D341Med (cell line): ENCODE measurements at regions not wholly inside any gene's neighbourhood (a gene's known extent, or its start where the extent isn't known, plus 50 kb on each side); places are given as distances from the start of the nearest gene placed in this dataset.
"Not testable (repeated sequence)": the region's sequence is repeated elsewhere in the genome, so short reads cannot be mapped to it uniquely, and the experiment has no call there.

Experiments
- DNase-seq: peaks from one replicate; pipeline ENCODE4 v3.0.0; 2012; ENCODE audit warnings: low spot score

DNA sequence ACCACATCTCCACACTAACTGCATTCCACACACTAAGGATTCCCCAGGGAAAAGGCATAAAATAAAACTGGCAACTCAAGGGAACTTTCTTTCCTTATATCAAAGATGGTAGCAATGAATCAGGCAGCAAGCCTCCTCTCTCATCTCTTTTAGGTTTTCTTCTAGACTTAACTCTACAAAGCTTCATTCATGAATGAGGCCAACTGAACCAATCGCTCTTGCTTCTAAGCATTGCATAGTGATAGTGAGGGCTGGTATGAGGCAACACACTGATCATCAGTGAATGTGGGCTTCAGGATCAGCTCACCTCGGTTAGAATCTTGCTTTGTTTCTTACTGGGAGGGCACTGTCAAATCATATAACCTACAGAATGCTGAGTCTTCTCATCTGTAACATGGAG is 1090.7 kb upstream of the MIR17HG start:
- DNase-seq: no peak

DNA sequence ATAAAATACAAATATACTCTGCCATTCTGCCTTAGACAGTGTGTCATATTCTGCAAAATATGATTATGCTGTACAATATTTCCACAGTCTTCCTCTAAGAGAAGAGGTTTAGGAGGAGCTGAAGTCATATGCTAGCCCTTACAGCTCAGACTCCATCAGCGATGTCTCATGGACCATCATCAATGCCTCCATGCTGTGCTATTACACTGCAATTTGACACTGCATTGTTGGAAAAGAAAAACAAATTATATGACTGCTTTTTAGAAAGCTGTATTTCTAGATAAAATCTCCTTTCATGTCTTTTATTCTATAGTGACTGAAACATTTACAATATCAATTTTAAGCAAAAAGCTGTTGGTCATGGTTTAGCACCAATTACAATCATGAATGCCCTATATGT is 1089.4 kb upstream of the MIR17HG start:
- no peak for DNase-seq

DNA sequence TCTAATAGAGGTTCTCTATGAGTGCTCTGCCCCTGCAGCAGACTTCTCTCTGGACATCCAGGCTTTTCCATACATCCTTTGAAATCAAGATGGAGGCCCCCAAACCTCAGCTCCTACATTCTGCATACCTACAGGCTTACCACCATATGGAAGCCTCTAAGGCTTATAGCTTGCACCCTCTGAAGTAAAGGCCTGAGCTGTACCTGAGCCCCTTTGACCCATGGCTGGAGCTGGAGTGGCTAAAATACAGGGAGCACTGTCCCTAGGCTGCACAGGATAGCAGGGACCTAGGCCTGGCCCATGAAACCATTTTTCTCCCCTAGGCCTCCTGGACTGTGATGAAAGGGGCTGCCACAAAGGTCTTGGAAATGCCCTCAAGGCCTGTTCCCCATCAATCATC is 1086.1 kb upstream of the MIR17HG start:
- no peak for DNase-seq

DNA sequence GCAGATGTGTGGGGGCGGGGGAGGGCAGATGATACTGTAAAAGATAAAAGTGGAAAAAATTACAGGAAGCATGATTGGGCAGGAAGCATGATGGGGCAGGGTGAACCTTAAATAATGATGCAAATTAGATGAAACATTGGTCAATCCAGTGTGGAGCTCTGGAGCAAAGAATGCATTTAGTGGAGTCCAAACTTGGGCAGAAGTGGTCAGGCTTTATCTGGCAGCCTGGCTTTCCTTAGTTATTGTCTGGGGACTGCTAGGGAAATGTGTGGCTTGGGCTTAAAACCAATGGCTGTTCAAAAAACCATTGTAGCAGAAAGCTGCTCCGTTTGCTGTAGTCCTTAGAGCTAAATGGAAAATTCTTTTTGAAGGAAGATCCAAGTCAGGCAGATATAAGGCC is 1077.3 kb upstream of the MIR17HG start:
- no peak for DNase-seq

DNA sequence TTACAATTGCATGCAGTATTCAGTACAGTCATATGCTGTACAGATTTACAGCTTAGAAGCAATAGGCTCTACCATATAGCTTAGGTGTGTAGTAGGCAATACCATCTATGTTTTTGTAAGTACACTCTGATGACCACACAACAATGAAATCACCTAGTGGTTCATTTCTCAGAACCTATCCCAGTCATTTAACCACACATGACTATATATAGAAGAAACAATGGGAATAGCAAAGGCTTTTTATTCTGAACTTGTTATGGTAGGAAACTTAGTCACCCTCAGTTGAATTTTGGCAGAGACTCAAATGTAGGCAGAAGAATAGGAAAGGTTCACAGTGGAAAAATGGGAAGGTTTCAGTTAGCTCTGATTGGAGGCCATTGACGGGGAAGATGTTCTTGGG is 1075.1 kb upstream of the MIR17HG start:
- DNase-seq: no peak

DNA sequence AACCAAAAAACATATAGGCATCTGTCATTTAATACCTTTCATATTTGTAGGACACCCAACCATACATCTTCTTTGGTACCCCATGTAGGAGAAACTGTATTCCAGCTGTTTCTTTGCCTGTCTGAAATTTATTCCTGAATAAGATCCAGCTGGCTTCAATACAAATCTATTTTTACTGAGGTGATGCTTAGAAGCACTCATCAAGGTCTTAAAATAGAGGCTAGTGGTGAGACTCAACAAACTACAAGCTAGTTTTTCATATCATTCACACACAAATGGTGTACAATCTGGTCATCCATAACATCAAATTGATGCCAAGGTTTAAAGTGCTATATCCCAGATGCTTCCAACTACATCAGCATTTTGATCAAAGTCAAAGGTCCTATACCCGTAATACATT is 1071.3 kb upstream of the MIR17HG start:
- DNase-seq: no peak

DNA sequence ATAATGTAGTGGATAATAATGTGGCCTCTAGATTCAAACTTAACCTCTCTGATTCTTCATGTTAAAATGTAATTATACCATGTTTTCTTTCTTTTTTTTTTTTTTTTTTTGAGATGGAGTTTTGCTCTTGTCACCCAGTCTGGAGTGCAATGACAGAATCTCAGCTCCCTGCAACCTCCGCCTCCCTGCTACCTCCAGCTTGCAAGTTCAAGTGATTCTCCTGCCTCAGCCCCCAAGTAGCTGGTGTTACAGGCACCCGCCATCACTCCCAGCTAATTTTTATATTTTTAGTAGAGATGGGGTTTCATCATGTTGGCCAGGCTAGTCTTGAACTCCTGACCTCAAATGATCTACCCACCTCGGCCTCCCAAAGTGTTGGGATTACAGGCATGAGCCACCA is 1069.3 kb upstream of the MIR17HG start:
- DNase-seq: not testable (repeated sequence)

DNA sequence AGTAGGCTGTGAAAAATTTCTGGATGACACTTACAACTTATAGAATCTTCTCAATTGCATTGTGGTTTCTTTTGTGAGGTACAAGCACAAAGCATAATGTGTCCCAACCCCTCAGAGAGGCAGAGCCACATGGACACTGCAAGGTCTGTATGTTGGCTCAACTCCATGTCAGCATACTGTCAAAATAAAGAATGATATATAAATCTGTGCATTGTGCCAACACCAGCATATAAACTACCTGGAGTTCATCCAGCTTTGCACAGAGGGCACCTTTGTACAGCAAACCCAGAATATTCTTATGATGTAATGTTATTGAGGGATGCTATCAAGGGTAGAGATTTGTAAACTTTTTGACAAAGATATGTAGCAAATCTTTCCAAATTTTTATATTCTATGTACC is 1065.8 kb upstream of the MIR17HG start:
- DNase-seq: no peak

DNA sequence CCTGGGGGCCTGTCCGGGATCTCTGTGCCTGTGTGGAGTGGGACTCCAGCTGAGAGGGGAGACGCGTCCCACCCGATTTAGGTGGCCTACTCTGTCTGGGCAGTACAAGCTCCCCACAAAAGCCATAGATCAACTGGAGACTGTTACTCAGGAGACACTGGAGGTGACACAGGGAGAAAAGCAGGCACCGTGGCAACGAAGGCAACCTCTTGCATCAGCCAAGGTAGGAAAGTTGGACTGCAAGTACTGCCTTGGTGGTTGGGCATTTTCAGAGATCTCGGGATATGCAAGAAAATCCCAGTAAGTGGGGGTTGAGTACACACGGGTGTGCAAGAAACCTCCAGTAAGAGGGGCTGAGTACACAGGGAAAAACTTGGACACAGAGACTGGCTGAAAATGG is 1060.0 kb upstream of the MIR17HG start:
- DNase-seq: no peak

DNA sequence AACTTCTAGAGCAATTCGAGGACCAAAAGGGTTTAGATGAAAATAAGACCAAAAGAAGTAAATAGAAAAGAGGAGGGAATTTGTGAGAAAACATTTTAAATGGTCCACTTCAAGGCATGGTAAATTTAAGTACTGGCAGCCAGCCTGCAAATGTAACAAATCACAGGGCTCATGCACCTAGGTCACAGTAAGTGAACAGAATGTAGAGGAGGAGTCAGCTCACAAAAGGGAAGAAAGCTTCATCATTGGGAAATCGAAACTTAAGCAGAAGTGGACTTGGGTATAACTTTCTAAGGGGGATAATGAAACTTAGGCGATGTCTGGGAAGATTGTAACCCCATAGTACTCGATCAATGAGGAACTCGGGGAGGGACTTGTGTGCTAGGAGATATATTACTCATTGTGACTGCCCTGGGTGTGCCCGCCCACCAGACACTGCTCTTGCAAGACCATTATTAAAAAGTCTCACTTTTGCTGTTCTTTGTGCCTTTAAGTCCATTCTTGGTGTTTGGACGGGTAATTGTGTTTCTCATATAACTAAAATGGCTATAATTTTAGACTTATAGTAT is 1053.6 kb upstream of the MIR17HG start:
- DNase-seq: no peak

DNA sequence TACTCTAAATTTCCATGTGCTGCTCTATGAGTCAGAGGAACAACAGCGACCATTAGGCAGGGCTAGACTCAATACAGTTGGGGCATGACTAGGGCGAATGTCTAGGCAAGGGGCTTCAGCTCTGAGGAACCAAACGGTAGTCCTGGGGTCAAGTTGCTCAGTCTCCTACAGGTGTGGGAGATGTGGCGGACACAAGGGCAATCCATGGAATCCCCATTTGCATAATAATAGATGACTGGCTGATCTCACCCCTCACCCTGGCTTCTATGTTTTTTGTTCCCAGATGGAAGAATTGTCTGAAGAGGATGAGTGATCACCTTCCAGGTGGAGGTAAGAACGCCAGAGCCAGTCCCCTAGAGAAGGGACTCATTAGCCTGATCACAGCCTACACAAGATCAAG is 1048.2 kb upstream of the MIR17HG start:
- DNase-seq: no peak

DNA sequence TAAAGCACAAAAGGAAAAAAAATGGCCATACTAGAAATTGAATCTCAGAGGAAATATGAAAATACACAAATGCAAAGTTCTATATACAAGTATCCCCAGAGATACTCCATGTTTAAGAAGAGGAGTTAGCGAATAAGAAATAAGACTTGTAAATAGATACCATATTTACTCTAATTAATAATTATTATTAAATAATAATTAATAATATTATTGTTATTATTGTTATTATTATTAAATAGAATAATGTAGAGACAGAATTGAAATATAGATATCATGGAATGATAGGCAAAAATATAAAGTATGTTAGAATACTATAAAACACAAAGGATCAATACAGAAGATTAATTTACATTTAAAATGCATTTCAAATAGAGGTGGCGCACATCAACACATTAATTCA is 1047.5 kb upstream of the MIR17HG start:
- no peak for DNase-seq

DNA sequence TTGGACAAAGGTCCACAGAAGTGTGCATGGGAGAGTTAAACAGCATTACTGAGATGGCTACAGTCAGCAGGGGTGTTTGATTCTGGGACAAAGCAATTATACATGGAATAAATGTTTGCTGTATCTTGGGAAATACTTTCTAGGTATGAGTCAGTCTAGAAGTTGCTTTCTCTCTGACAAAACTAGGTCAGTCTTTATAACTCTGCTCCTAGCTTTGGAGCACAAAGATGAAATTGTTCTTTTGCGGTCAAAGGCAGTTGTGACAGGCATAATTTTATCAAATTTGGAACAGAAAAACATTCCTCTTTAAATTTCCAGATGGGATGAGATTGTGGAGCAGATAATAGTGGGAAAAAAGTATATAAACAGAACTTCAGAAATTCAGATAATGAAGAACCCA is 1045.4 kb upstream of the MIR17HG start:
- no peak for DNase-seq

DNA sequence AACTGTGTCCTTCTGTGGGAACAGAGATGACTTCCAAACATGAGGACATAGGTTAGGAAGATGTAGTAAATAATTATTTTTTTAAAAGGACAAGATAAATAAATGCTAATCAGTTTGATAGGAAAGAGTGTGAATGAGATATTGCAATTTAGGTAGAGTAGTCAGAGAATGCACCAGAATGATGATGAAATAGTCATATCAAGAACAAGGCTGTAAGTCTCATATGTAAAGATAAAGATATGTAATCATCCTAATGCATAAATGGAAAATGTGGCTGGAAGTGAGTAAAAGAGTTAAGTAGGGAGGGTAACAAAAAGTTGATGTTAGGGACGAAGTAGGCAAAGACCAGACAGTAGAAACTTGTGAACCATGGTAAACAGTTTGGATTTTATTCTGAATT is 1041.7 kb upstream of the MIR17HG start:
- no peak for DNase-seq

DNA sequence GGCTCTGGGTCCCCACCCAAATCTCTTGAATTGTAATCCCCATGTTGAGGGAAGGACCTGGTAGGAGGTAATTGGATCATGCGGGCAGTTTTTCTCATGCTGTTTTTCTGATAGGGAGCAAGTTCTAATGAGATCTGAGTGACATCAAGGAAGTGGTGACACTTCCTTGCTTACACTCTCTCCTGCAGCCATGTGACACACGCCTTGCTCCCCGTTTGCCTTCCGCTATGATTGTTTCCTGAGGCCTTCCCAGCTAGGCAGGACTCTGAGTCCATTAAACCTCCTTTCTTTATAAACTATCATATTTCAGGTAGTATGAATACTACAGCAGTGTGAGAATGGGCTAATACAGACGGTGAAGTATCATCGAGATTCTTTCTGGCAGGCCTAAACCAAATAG is 1040.4 kb upstream of the MIR17HG start:
- no peak for DNase-seq

DNA sequence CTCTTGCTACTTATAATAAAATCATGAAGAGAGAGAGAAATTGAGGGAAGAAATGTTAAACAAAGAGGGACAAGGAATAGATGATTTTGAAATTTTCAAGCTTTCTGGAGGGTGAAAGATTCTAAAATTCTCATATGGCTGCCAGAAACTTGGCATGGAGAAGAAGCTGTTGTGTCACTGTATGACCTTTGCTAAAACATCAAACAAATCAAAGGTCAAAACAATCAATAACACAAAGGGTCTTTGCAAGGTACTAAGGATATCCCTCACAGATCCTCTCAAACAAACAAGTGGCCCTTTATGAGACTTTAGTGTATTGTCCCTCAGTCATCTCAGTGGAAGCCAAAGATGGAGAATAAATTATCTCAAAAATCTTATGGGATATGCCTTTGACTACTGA is 1039.2 kb upstream of the MIR17HG start:
- DNase-seq: no peak

DNA sequence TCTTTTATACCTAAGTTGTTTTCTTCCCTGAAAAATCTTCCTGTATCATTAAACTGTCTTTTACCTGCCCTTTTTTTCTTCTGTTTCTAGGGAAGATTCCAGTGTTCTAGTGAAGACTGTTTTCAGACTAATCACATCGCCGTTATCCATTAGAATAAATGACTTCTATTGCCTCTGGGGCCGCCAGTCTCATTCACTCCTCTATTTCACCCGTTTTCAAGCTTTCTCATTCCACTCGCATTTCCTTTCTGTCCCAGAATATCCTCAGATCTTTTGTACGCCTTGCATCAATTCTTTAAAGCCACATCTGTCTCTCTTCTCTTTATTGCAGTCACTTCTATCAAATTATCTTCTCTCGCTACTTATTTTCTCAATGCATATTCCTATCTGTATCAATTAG is 1035.6 kb upstream of the MIR17HG start:
- no peak for DNase-seq

DNA sequence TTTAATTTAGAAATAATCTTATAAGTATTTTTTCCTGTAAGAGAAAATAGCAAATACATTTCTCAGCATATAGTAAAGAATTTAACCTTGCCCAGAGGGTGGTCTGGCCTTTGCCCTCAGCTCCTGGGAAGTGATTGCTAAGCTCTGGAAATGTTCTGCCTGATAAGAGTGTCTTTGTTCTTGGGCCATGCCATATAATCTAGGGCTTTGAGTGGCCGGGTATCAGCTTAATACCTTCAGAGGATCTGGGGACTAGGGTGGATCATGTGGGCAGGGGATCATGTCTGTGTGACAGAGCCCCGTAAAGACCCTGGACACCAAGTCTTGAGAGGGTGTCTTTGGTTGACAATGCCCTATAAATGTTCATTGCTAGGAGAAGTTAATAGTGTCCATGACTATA is 1032.4 kb upstream of the MIR17HG start:
- DNase-seq: no peak

DNA sequence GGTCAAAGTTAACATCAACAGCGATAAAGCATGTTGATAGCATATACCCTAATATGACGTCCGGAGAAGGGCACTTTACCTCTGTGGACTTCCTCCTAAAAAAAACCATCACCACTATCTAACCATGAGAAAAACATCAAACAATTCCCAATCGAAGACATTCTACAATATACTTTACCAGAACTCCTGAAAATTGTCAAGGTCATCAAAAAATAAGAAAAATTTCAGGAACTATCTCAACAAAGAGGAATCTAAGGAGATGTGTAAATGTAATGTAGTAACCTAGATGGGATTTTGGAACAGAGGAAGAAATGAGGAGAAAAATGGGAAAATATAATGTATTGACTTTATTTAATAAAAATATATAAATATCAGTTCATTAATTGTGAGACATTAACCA is 1026.8 kb upstream of the MIR17HG start:
- DNase-seq: no peak

DNA sequence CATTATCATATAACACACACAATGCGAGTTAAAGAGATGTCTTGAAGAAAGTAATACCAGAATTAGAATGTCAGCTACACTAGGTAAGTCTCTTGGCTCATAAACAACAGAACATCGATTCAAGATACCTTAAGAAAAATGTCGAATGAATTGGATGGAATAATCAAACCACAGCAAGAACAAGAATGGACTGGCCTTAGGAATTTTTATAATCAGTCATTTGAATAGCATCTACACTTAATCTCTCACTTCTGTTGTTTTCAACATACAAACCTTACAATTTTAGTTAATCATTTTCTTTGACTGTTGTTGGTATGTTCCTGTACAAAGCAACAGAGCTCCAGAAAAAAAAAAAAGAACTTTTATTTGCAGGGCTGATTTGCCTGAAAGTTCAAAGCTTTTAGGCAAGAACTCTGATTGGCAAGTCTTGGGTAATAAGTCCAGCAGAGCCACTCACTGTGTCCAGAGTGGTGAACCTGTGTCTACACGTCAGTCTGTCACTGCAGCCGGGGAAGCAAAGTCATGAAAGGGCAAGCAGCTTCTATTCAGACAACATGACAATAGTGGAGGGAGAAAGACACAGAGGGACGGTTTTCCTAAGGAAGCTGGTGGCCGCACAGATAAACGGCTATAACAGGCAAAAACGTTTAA is 1026.1 kb upstream of the MIR17HG start:
- no peak for DNase-seq

DNA sequence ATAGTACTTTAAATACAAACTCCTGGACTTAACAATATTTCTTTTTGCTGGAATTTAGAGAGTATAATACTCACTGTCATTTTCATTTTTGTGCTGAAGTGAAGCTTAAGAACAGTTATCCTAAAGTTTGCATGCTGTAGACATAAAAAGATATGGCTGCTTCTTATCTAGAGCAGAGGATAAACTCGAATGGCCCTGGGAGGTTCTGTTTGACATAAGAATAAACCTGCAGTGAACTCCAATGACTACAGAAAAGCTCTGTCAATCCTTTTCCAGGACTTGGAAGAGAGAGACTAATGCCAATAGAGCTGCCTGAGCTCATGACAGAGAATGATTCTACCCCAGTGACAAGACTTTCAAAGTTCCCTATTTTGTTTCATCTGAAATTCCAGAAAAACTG is 1017.8 kb upstream of the MIR17HG start:
- no peak for DNase-seq

DNA sequence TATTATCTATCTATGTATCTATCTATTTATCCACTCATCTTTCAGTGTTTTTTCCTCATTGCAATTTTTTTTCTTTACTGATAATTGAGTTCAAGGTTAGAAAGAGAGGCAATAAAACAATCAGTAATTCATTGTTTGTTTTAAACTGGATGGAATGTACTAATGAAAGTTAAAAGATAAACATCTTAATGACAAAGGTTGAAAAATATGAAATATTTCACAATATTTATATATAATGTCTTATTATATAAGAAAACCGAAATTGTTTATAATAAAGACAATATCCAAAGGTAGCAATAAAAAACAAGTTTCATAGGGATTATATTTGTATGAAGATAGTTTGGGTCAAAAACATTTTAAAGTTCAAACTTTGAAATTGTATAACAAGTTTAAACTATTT is 1015.5 kb upstream of the MIR17HG start:
- no peak for DNase-seq

DNA sequence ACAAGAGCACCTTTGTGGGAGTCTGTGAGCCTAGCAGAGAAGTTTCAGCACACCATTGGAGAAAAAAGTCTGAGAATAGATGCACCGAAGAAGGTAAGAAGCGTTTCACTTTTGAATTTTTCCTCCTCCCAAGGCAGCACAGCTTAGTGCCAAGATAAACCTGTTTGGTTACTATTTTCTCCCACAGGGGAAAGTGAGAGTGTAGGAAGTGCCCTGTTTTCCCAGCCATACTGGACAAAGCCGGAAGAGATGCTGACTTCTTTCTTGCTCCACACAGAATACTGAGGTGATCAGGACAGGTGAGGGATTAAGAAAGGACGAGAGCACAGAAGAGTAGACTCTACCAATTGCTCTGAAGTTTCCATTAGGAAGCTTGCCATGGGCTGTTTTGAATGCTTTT is 1011.0 kb upstream of the MIR17HG start:
- no peak for DNase-seq

DNA sequence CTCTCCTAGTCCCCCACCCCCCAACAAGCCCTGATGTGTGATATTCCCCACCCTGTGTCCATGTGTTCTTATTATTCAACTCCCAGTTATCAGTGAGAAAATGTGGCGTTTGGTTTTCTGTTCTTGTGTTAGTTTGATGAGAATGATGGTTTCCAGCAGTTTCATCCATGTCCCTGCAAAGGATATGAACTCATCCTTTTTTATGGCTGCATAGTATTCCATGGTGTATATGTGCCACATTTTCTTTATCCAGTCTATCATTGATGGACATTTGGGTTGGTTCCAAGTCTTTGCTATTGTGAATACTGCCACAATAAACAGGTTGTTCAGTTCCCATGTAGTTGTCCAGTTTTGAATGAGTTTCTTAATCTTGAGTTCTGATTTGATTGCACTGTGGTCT is 1006.1 kb upstream of the MIR17HG start:
- DNase-seq: not testable (repeated sequence)
